Putamen (tissue), 1 donor: ENCODE measurements at regions not wholly inside any gene's neighbourhood (a gene's known extent, or its start where the extent isn't known, plus 50 kb on each side); places are given as distances from the start of the nearest gene placed in this dataset.
"Not testable (repeated sequence)": the region's sequence is repeated elsewhere in the genome, so short reads cannot be mapped to it uniquely, and the experiment has no call there.

Experiments
- DNase-seq: peaks from one replicate; pipeline ENCODE4 v3.0.0-alpha.2; 2016; ENCODE audit warnings: low spot score

GRCh38 chr9:62833323-62834200 is 1643.7 kb downstream of the SPATA31A7 start:
- not testable (repeated sequence) for DNase-seq

DNA sequence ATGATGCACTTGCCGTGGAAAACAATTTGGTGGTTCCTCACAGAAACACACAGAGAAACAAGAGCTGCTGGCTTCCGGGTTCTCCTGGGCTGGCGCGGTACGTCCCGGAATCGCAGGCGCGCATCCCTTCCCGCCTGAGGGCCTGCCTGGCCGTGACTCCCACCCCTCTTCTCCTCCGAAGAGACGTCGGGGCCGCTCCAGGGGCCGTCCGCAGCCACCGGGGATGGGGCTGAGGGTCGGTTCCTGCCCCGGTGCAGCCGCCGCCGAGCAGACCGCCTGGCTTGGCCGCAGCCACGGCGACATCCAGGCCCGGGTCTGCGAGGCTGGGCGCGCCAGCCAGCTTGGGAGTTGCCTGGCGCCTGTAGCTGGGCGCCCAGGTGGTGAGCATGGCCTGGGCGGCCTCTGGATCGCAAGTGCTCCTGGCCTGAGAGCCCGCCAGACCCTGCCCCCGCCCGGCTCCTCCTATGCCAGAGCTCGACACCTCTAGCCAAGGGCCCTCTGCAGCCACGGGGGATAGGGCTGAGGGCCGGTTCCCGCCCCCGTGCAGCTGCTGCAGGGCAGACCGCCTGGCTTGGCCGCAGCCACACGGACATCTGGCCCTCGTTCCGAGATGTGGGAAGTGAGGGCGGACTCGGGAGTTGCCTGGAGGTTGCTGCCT is 1647.5 kb downstream of the SPATA31A7 start:
- DNase-seq: peak; percentile 30

GRCh38 chr9:62838024-62838718 is 1648.3 kb downstream of the SPATA31A7 start:
- DNase-seq: peak; percentile 94

GRCh38 chr9:62839168-62839567 is 1649.3 kb downstream of the SPATA31A7 start:
- not testable (repeated sequence) for DNase-seq

GRCh38 chr9:62843145-62843544 is 1653.3 kb downstream of the SPATA31A7 start:
- not testable (repeated sequence) for DNase-seq

DNA sequence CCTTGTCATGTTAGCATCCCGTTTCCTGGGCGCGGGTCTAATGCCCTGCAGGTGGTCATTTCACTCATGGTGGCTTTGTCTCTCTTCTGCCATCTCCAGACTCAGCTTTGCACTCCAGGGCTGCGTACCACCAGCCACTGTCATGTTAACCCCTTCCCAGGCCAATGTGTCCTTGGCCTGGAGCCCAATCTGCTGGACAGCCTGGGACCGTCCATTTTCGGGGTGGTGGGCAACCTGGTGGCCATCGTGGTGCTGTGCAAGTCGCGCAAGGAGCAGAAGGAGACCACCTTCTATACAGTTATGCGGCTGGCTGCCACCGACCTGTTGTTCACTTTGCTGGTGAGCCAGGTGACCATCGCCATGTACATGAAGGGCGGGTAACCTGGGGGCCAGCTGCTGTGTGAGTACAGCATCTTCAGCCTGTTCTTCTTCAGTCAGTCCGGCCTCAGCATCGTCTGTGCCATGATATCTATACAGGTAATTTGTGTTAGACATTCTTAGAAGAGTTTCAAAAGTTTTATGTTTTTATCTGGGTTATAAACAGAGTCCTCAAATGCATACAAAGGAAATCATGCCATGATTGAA is 1654.0 kb downstream of the SPATA31A7 start:
- DNase-seq: not testable (repeated sequence)

DNA sequence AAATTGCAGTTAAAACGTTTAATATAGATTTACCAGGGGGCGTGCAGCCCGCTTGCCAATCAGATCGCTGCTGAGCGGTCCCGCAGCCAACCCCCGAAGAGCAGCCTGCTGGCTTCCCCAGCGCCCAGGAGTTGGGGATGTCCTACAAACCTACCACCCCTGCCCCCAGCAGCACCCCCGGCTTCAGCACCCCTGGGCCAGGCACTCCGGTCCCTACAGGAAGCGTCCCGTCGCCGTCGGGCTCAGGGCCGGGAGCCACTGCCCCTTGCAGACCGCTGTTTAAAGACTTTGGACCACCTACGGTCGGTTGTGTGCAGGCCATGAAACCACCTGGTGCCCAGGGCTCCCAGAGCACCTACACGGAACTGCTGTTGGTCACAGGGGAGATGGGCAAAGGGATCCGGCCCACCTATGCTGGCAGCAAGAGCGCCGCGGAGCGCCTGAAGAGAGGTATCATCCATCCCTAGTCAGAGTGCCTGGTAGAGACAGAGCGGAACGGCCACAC is 1654.9 kb downstream of the SPATA31A7 start:
- DNase-seq: not testable (repeated sequence)

DNA sequence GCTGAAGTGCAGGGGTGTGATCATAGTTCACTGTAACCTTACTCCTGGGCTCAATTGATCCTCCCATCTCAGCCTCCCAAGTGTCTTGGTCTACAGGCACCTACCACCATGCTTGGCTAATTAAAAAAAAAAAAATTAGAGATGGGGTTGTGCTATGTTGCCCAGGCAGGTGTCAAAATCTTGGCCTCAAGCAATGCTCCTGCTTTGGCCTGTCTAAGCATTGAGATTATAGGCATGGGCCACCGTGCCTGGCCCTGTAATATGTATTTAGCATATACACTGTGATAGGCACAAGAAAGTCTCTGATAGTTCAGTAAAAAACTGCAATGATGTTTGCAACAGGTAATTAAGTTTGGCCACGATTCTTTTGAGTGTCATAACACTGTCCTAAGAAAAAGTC is 1658.4 kb downstream of the SPATA31A7 start:
- not testable (repeated sequence) for DNase-seq

DNA sequence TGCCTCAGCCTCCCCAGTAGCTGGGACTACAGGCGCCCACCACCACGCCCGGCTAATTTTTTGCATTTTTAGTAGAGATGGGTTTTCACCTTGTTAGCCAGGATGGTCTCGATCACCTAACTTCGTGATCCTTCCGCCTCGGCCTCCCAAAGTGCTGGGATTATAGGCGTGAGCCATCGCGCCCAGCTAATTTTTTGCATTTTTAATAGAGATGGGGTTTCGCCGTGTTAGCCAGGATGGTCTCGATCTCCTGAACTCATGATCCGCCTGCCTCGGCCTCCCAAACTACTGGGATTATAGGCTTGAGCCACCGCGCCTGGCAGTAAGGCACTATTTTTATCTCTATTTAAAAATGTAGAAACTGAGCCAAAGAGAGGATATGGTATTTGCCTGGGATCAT is 1660.2 kb downstream of the SPATA31A7 start:
- DNase-seq: not testable (repeated sequence)

DNA sequence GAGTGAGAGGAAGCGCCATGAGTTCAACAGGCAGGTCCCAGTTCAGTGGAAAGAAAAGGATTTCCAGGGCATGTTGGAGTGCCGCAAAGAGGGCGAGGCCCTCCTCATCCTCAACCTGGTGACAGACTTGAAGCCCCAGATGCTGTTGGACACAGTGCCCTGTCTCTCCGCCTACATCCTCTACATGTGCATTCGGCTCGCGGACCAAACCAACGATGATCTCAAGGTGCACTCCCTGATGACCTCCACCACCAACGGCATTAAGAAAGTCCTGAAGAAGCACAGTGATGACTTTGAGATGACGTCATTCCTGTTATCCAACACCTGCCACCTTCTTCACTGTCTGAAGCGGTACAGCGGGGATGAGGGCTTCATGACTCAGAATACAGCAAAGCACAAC is 1667.4 kb downstream of the SPATA31A7 start:
- DNase-seq: not testable (repeated sequence)

GRCh38 chr9:62858240-62858639 is 1668.4 kb downstream of the SPATA31A7 start:
- not testable (repeated sequence) for DNase-seq

GRCh38 chr9:62860939-62861860 is 1671.4 kb downstream of the SPATA31A7 start:
- DNase-seq: not testable (repeated sequence)

- DNase-seq: not testable (repeated sequence)
Observed at GRCh38 chr9:62862180-62862579, 1672.3 kb downstream of the SPATA31A7 start.

- not testable (repeated sequence) for DNase-seq
Observed at GRCh38 chr9:62863319-62863718, 1673.5 kb downstream of the SPATA31A7 start.

- not testable (repeated sequence) for DNase-seq
Observed at GRCh38 chr9:62863867-62864266, 1674.0 kb downstream of the SPATA31A7 start.

DNA sequence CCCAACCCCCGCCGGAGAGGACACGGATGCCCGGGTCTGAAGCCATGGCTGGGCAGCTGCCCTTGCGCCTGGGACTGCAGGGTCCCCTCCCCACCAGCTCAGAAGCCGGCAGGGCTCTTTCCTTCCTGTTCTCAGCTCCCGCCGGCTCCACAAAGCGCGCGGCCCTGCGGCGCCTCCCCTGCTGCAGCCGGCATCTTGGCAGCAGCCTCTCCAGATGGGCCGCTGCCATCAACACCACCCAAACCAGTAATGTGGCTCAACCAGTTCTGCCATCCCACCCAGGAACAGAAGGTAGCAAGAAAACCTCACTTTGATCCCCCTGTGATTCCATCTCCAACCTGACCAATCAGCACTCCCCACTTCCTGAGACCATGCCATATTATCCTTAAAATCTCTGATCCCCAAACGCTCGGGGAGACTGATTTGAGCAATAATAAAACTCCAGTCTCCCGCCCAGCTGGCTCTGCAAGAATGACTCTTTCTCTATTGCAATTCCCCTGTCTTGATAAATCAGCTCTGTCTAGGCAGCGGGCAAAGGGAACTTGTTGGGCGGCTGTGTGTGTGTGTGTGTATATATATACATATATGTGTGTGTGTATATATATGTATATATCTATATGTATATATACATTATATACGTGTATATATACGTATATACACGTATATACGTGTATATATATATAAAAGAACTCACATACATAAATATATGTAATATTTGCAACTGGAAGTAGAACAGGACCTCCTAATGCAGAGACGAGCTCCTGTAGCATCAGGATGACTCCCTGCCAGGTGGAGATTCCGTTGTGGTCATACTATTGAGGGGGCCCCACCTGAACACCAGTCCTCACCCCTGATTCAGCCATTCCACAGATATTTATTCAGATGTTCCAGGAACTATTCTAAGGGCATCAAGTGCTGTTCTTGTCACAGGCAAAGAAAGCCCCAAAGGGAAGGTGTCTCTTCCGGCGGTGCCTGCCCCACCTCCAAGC is 1674.9 kb downstream of the SPATA31A7 start:
- peak; percentile 58 for DNase-seq

DNA sequence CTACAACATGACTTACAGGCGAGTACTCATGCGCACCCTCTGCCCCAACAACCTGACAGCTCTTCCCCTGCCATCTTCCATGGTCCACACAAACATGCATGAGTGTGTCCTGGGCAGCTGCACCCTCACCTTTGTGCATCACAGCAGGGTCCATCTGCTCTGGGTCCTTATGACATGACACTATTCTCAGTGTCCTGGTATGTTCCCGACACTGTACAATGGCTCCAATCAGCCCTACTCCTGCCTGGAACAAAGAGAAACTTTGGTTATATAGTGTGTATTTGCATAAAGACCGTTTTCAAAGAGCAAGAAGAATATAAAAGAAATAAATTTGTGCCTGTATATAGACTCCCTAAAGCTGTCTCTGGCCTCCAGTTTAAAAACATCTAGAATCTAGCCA is 1679.2 kb downstream of the SPATA31A7 start:
- DNase-seq: not testable (repeated sequence)

GRCh38 chr9:62871765-62872164 is 1681.9 kb downstream of the SPATA31A7 start:
- not testable (repeated sequence) for DNase-seq

- not testable (repeated sequence) for DNase-seq
Observed at GRCh38 chr9:62874213-62874612, 1684.4 kb downstream of the SPATA31A7 start.
